ENCODE measurements at regions not wholly inside any gene's neighbourhood (a gene's known extent, or its start where the extent isn't known, plus 50 kb on each side); places are given as distances from the start of the nearest gene placed in this dataset.

- no peak for DNase-seq (ENCODE audit: low read depth, low spot score)
These were observed 55.6 kb downstream of the ZNF281 start for GRCh38 chr1:200354243-200354642.

- DNase-seq (ENCODE audit: low read depth, low spot score), result no peak
These were observed 56.6 kb downstream of the ZNF281 start for GRCh38 chr1:200353232-200353631.

- peak; percentile 20 for DNase-seq (ENCODE audit: low read depth, low spot score)
These were observed 57.8 kb downstream of the ZNF281 start for GRCh38 chr1:200351826-200352549.

- no peak for DNase-seq (ENCODE audit: low read depth, low spot score)
These were observed 58.4 kb downstream of the ZNF281 start for GRCh38 chr1:200351425-200351824.

GRCh38 chr1:200346700-200347099 is 63.1 kb downstream of the ZNF281 start:
- no peak for DNase-seq (ENCODE audit: low read depth, low spot score)

- DNase-seq (ENCODE audit: low read depth, low spot score), result no peak
These were observed 64.3 kb downstream of the ZNF281 start for GRCh38 chr1:200345520-200345919.

- no peak for DNase-seq (ENCODE audit: low read depth, low spot score)
These were observed 66.0 kb downstream of the ZNF281 start for GRCh38 chr1:200343874-200344273.

- no peak for DNase-seq (ENCODE audit: low read depth, low spot score)
These were observed 67.1 kb downstream of the ZNF281 start for GRCh38 chr1:200342511-200343311.

- no peak for DNase-seq (ENCODE audit: low read depth, low spot score)
These were observed 71.4 kb downstream of the ZNF281 start for GRCh38 chr1:200338451-200338850.

GRCh38 chr1:200337831-200338230 is 72.0 kb downstream of the ZNF281 start:
- no peak for DNase-seq (ENCODE audit: low read depth, low spot score)

- DNase-seq (ENCODE audit: low read depth, low spot score), result no peak
These were observed 72.4 kb downstream of the ZNF281 start for GRCh38 chr1:200337410-200337809.

- no peak for DNase-seq (ENCODE audit: low read depth, low spot score)
These were observed 72.9 kb downstream of the ZNF281 start for GRCh38 chr1:200336901-200337391.

- DNase-seq (ENCODE audit: low read depth, low spot score), result no peak
These were observed 73.6 kb downstream of the ZNF281 start for GRCh38 chr1:200336101-200336845.

GRCh38 chr1:200334661-200335256 is 75.1 kb downstream of the ZNF281 start:
- DNase-seq (ENCODE audit: low read depth, low spot score), result no peak

GRCh38 chr1:200333329-200333728 is 76.5 kb downstream of the ZNF281 start:
- DNase-seq (ENCODE audit: low read depth, low spot score), result no peak

GRCh38 chr1:200332716-200333115 is 77.1 kb downstream of the ZNF281 start:
- no peak for DNase-seq (ENCODE audit: low read depth, low spot score)

- DNase-seq (ENCODE audit: low read depth, low spot score), result no peak
These were observed 79.0 kb downstream of the ZNF281 start for GRCh38 chr1:200330741-200331428.

GRCh38 chr1:200329208-200329882 is 80.5 kb downstream of the ZNF281 start:
- DNase-seq (ENCODE audit: low read depth, low spot score), result no peak

GRCh38 chr1:200328379-200328778 is 81.5 kb downstream of the ZNF281 start:
- DNase-seq (ENCODE audit: low read depth, low spot score), result no peak

GRCh38 chr1:200323856-200324400 is 85.9 kb downstream of the ZNF281 start:
- no peak for DNase-seq (ENCODE audit: low read depth, low spot score)
